ENCODE measurements at regions not wholly inside any gene's neighbourhood (a gene's known extent, or its start where the extent isn't known, plus 50 kb on each side); places are given as distances from the start of the nearest gene placed in this dataset.
A peak's percentile ranks its signal among the peaks of the same experiment; 100 is the strongest.
"Not testable (repeated sequence)": the region's sequence is repeated elsewhere in the genome, so short reads cannot be mapped to it uniquely, and the experiment has no call there.

DNA sequence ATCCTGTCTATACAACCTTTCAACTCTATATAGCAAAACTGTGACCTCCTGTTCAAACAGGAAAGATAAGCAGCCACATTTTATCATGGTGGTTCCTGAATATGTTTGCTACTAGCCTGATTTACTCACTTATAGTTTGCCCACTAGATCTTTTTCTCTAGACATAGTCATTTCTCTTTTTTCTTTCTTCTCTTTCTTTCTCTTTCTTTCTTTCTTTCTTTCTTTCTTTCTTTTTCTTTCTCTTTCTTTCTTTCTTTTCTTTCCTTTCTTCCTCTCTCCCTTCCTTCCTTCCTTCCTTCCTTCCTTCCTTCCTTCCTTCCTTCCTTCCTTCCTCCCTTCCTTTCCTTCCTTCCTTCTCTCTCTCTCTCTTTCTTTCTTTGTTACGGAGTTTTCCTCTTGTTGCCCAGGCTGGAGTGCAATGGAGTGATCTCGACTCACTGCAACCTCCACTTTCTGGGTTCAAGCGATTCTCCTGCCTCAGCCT is 142.0 kb upstream of the TBL1XR1 start:
- not testable (repeated sequence) for DNase-seq

DNA sequence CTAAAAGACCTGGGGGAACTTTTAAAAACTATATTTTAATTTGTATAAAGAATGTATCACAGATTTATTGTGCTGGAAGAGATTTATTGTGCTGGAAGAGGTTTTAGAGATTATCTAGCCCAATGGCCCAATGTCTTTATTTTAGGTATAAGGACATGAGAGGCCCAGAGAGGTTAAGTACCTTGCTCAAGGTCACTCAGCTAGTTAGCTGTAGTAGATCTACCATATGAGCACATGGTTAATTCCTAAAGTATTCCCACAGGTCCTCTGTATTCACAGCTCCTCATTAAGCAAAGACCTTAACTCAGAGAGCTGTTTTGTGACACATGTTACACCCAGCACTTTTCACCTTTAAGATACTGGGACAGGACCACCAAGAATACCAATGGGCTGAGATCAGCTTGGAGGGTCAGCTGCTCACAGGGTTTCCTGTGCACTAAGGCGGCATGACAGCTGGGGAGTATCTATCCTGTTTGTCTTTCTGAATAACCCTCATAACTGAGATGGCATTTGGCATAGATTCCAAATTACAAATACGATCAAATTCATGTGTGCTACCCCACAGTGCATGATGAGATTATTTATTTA is 143.1 kb upstream of the TBL1XR1 start:
- no peak for DNase-seq

DNA sequence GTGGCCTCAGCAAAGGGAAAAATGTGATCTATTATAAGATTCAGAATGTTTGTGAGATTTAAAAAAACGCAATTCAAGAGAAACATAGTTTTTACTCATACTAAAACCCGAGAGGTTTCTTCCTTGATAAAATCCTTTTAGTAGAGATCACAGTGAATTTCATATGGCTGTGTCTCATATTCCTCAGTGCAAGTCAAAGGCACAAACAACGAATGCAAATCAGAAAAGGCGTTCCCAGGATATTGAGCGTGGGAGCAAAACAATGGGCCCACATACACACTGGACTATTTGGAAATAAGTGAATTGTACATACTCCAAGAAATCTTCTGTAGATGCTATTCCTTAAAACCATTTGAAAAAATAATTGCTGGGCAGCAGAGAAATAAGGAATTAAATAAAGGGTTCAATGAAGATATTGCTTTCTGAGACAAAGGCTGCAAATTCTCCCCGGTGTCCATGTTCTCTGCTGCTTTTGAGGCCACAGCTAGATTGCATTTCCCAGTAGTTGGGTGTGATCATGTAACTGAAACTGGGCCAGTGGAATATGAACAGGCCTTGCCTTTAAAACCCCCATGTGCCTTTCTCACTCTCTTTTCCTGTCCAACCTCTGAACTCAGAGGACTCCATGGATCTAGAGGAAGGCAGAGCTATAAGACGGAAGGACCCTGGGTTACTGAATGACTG is 144.6 kb upstream of the TBL1XR1 start:
- DNase-seq = no peak

DNA sequence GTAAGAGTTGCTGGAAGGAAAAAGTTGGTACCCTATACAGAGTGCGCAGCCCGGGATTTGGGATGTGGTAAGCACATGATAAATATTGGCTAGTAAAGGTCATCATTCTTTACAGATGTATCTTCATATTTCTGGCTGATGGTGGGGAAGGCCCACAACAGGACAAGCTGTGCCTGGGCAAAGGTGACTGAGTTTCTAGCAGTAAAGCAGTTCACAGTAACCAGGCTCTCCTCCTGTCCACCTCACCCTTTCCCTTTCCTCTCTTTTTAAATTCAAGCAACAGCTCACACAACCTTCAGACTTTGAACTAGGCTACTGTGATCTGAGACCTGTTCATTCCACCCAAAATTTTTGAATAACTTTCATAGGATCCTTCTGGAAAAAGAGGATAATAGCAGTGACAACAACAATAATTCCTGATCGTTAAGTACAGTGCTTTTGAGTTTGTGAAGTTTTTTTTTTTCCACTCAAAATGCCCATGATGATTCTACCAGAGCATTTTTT is 145.9 kb upstream of the TBL1XR1 start:
- no peak for DNase-seq

DNA sequence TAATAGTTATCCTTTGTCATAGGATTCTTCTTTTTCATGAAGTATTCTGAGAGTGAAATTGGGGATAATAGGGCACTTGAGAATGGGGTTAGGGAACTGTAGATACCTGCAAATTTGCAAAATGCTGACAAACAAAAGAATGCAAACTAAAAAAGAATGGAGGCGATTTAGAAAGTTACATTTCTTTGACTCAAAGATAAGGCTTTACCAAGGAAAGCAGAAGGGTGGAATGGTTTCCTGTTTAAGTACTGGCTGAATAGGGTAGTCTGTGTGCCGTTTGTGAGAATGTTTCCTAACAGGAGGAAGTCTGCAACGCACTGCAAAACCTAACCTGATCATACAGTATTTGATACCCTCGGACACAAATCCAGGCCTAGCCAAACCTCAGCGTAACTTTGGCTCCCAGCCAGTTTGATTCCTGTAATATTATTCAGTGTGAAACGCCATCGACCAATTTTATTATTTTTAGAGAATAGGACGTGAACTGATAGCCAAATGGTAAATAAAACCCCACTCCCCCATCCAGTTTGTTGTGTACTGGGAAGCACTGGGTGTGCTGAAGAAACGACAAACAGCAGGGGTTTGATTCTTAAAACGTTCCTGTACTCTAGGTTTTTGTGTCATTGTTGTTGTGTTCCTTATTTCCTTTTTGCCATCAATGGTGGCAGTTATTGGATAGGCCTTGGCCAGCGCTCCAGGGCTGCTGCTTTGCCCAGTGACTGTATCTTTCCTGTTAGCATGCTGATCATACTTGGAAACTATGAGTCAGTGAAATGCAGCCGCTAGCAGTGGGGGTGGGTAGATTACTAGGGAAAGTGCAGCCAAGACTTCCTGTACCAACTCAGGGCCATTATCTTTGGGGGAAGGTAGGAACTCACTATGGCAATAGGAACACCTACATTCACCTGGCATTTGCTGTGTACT is 148.0 kb upstream of the TBL1XR1 start:
- DNase-seq = peak; percentile 62 to 66

DNA sequence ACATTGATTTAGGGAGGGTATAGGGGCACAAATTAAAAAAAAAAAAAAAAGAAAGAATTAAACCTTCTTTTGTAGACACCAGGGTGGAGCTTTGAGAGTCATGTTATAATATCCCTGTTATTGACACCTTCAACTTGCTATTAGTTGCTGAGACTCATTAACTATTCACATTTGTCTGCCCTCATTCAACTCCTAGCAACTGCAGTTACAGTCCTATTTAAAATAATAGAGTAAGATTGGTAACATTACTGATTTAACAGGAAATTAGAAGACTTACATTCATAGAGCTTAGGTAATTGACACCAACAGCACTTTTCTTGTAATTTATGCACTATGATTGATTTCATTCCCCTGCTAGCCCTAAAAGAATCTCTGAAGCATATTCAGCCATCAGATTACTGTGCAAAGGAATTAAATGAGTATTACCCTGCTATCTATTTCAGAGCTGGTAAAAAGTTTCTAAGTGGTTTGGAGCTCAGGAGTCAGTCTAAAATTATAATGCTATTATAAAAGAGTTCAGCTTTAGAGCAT is 148.8 kb upstream of the TBL1XR1 start:
- DNase-seq = no peak

DNA sequence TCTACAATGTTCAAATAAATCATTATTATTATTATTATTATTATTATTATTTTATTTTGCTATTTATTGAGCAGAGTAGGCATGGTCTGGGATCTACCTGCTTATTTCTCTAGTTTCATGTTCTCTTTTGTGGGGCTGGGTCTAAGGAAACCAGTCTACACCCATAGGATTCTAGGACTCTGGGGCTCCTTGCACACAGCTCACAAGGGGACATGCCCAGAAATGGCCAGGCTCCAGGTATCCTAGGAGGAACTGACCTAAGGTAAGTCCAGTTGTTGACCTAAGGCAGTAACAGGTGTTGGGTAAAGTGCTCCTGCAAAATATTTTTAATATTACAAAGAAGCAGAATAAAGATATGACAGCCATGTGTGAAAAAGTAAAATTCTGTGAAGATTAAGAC is 149.6 kb upstream of the TBL1XR1 start:
- DNase-seq = no peak

DNA sequence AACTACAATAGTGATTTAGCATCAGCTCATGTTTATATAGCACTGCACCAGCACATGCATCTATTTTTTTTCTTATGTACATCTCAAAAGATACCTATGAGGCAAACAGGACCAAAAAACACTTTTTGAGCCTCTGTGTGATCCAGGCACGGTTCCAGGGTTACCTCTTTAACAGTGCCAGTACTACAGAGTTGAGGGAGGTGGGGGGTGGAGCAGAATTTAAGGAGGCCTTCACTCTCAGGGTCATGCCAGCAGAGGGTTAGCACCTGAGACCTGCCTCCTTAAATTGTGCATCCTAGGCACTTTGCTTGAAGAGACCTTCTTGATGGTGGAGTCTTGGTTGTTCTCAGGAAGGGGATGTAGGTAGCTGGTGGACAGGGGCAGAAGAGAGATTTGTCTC is 150.3 kb upstream of the TBL1XR1 start:
- no peak for DNase-seq

DNA sequence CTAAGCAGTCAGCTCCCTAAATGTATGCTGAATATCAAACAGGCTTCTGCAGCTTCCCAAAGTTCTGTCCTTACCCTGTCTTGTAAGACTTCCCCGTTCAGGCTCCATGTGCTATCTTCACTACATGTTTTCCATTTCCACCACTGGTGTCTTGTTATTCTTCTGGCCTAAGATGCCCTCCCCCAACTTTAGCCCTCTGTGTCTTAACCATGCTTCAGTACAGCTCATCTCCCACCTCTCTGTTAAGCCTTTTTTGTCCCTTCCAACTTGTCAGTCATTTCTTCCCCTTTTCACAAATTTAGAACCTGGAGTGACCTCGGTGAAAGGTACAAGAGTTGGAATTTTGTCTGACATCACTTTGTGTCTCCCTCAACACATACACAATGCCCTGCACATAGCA is 151.7 kb upstream of the TBL1XR1 start:
- DNase-seq = no peak

DNA sequence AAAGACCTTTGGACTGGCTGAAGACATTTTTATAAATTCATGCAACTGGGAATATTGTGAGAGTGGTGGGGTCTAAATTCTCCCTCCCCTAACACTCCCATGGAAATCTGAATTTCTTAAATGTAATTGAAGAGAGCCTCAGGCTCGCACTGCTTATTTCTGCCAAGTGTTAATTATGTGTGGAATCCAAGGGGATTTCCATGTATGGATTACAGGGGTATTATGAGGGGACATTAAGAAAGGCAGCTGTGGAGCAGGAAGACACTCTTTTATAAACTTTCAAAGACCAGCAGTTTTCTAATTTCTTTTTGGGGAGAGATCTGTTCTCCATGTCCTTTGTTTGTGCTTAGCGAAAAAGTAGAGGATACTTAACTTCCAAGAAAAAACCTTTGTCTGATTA is 152.1 kb upstream of the TBL1XR1 start:
- DNase-seq = no peak

DNA sequence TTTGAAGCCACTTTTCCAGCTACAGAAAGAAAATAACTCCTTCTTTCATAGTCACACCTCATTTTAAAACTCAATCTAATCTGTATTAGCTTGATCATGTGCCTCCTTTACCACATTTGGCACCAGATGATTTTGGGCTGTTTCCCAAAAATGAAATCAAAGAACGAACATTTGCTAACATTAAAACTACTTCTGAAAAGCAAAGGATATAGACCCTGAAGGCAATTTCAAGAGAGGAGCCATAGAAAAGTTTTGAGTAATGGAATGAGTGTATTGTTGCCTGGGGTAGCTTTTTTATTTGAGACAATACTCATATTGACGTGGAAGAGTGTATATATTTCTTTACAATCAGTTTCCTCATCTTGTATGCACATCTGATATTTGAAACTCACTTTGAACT is 152.8 kb upstream of the TBL1XR1 start:
- no peak for DNase-seq

DNA sequence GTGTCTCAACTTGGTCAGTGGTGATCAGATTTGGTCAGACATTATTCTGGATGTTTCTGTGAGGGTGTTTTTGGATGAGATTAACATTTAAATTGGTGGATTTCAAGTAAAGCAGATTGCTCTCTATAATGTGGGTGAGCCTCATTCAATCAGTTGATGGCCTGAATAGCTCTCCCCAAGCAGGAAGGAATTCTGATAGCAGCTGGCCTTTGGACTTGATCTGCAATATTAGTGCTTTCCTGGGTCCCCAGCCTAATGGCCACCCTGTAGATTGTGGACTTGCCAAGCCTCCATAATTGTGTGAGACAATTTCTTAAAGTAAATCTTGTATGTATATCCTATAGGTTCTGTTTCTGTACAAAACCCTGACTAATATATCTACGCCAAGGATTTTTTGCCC is 153.9 kb upstream of the TBL1XR1 start:
- DNase-seq = no peak

DNA sequence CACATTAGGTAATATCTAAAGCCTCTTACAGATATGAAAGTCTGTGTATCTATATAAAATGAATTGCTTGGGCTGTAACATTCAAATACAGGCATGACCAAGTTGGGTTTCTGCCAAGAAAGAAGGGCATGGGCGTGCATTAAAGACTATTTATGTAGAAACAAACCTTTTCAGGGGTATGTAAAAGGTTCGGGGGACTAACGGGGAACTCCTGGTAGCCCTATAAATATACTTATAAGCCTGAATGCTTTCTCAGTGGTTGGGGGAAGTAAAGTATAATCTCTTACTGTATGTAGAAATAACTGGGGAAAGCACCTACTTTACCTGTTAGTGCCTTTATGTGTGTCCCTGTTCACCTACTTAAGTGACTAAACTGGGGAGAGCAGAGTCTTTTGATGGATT is 154.5 kb upstream of the TBL1XR1 start:
- no peak for DNase-seq

DNA sequence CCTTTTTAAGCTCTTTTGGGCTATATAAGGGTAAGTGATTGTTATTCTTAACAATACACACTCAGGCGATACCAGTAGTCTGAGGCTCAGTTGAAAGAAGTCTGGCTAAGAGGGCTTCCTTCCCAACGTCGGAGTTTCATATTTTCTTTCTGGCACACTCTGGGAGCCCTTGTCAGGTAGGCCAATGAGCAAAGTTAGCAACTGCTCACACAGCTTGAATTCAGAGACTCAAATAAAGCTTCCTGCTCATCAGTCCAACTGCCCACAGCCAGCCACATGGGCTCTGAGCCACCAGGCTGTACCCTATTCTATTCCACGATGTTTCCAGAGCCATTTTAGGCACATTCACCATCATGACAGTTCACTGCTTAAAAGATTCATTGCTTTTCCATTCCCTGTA is 155.1 kb upstream of the TBL1XR1 start:
- DNase-seq = no peak

DNA sequence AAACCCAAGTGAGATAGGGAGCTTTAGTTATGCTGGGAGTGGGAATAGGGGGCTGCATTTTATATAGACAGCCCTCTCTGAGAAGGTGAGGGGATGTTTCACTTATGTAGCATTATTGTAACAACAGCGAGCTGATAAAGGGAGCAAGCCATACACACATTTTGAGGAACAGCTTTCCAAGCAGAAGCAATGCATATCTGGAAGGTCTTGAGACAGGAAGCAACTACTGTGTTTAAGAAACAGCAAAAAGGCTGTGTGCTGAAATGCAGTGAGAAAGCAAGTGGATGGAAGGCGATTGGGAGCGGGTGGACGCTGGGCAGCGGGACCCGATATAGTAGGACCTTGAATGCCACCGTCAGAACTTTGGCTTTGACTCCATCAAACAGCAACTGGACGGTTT is 155.9 kb upstream of the TBL1XR1 start:
- DNase-seq = no peak

DNA sequence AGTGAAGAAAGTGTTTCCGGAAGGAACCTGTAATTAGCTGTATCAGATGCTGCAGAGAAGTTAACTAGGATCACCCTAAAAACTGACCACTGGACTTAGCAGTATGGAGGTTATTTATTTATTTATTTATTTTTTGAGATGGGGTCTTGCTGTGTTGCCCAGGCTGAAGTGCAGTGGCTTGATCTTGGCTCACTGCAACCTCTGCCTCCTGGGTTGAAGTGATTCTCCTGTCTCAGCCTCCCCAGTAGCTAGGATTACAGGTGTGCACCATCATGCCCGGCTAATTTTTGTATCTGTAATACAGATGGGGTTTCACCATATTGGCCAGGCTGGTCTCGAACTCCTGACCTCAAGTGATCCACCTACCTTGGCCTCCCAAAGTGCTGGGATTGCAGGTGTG is 156.6 kb upstream of the TBL1XR1 start:
- DNase-seq = not testable (repeated sequence)

DNA sequence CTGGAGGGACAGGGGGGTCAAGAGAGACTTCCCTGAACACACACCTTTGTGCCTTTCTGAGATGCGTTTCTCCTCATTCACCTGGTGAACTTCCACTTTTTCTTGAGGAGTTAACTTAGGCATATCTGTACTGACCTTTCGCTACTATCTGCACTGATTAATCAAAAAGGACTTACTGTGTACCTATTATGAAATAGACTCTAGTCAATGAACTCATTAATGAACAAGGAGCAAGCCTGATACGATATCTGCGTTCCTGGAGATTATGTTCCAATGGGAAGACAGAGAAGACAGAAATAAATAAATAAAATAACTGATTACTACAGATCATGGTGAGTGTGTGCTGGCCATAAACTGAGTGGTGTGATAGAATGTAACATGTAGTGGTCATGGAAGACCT is 157.2 kb upstream of the TBL1XR1 start:
- DNase-seq = no peak

DNA sequence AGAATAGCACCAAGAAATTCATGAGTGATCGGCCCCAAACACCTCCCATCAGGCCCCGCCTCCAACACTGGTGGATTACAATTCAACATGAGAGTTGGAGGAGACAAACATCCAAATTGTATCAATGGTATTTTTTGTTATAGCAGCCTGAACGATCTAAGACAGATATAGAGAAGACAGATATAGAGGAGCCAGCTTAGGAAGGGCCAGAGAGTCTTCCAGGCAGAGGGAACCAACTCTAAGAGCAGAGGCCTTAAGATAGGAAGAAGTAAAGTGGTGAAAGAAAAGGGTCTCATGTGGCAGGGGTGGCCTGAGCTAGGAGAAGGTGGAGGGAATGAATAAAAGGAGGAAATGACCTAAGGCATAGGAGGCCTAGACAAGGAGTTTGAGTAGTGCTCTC is 158.8 kb upstream of the TBL1XR1 start:
- no peak for DNase-seq

DNA sequence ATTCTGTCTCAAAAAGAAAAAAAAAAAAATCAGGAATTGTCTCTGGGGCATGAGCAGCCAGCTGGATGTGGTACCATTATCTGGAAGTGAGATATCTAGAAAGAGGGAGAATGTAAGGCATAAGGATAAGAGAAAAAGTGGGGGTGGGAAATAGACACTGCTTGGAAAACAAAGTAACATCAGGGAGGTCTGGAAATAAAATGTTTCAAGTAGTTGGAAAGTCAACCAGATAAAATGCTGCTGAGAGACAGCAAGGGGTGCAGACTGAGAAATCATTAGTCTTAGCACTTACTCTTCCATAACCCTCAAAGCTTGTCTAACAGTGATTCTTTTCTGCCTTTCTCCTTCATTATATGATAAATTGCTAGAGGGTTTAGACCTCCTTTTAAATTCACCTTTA is 159.7 kb upstream of the TBL1XR1 start:
- no peak for DNase-seq

DNA sequence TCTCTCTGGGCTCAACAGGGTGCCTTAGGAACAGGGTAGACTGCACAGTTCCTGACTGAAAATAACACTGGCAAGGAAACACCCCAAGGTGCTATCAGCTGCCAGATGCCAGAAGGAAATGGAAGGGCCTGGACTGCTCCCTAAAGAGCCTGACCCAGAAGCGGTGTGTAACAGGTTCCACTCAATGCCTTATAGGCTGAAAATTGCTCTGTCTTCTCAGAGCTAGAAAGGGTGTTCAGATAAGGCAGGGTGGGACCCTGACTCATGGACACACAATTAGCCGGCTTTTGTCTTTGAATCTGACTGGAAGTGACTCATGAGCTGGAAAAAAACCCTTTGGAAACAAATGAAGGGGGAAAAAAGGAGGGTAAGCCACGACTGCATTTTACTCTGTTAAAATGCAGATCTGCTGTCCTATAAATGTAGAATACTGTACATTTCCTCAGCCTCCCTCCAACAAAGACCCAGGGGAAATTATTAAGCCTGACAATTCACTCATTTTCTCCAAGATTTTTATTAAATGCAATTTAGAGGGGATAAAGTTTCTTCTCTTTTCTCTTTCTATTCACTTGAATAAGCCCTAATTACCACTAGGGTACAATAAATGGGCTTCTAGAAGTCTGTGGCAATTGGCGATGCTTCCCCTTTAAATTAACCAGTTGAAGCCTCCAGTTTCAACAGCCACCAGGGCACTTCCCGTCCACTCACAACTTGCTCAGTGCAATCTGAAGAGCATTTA is 160.2 kb upstream of the TBL1XR1 start:
- DNase-seq = peak; percentile 29

DNA sequence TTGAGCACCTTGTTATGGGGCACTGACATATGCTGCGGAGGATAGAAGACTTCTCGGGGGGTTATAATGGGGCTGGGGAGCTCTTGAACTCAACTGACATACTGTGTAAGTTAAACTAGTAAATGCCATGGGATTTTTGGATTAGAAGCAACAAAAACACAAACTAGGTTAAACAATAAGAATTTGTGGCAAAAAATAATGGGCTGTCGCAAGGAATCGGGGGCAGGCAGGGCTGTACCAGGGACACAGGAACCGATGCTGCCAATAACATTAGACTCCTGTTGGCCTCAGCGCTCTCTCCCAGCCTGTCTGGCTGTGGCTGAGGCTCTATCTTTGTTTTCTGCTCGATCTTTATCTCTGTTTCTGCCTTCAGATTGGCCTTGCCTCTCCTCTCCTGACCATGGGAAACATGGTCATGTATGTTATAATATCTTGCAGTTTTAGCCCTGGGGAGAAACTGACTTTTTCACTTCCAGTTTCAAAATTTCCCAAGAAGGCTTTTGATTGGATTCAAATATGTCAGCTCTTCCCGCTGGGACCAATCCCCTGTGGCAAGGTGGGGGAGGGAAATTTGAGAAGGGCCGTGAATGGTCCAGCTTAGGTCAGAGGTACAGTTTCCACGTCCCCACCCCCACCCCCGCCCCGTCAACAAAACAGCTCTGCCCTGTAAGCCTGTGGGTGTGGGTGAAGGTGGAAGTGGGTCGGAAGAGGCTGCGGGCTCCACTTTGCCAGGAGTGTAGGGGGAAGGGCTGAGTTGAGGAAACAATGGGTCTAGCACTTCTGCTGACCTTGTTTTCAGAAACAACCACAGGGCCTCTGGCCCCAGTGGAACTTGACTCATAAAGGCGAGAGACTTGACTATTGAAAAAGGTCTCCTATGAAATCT is 161.1 kb upstream of the TBL1XR1 start:
- peak; percentile 59 to 60 for DNase-seq
